ACHN (cell line): ENCODE measurements at regions not wholly inside any gene's neighbourhood (a gene's known extent, or its start where the extent isn't known, plus 50 kb on each side); places are given as distances from the start of the nearest gene placed in this dataset.
A peak's percentile ranks its signal among the peaks of the same experiment; 100 is the strongest.
"Not testable (repeated sequence)": the region's sequence is repeated elsewhere in the genome, so short reads cannot be mapped to it uniquely, and the experiment has no call there.

Experiments
- DNase-seq: peaks from one replicate; pipeline ENCODE4 v3.0.0-alpha.2; 2015
- in situ Hi-C: cut with HindIII; loops from 2 replicates; pipeline ENCODE4 v1.10.0; 2017; ENCODE audit warnings: low sequenced_read_pairs, low pct_ligation_motif_present, low pct_unique_long_range_greater_than_20kb

DNA sequence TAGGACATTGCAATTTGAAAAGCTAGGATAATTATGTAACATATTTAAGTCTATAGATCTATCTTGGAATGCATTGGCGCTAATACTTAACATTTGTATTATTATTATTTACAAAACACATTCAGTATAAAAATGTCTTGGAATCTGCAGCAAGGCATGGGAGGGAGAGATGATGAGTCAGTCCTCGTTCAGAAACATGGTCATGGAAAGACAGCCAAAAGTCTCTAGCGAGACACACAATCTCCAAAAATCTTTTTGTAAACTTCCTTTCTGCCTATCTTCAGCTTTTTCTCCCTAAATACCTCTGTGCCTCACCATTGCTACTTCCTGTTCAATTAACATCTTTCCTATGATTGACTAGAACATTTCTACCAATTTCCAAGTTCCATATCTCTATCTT lies 188.4 kb upstream of the CACNA2D1 start:
- in situ Hi-C loops, result no loop called here
- DNase-seq, result no peak

DNA sequence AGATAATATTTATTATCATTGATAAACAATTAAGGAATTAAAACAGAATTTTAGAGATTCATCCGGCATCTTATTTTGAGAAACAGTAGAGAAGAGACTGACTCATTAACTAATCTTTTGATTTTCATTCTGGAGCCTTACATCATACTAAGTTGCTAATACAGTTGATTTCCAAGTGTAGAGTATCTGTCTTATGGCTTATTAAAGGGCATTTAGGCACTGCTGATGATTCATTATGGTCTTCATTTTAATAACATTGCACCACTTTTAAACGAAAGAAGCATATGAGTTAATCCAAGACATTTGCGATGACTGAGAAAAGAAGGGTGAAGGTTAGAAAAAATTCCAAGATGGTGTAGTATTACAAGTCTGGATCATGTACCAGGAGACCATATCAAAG lies 186.0 kb upstream of the CACNA2D1 start:
- no peak for DNase-seq
- in situ Hi-C loops, result no loop called here

DNA sequence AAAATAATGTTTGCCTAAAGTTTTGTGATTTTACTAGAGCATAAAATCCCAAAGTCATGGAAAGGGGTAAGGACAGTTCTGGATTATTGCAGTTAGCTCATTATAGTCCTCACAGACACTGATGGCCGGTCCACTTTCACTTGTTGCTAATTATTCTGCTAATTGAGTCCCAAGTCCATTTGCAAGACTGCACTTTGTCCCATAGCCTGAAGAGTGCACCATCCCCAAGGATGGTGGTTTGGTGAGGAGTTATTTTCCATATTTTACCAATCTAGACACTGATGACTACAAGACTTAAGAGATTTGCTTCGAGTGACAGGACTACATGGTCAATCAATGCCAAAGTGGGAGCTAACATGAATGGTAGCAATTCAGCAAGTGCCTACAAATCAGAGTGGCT lies 181.8 kb upstream of the CACNA2D1 start:
- in situ Hi-C loops, result no loop called here
- no peak for DNase-seq

DNA sequence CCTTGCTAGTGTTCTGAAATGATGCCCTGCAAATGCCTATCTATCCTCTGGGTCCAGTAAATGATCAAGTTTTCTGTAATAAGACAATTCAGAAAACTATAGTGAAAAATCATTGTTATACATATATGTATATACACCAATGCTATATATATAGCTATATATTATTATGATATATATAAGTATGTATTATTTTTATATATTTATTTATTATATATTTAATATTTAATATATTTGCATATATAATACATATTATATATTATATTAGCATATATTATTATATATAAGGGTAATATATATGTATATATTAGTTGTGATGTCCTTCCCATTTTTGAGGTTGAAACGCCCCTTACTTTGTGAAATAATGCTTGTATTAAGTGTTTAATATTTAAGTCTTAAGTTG lies 181.4 kb upstream of the CACNA2D1 start:
- no peak for DNase-seq
- in situ Hi-C loops, result loop anchor here (25.0 kb wide), 1 partner anchor 1138 kb away; no protein-coding TSS in a partner anchor

DNA sequence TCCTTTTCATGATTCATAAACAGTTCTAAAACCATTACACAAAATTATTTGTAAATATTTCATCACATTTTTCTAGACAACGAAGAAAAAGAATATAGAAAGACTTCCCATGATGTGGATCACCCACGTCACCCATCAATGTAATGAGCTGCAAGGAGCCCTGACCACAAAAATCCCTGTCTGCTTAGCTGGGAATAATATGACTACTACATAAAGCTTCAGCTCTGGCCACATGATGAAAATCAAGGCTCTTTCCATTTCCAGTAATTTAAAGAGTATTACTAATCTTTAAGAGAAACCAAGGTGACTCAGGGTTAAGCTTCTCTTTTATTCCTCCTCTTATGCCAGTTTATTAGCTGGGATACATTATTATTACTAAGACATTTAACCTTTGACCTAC lies 180.8 kb upstream of the CACNA2D1 start:
- in situ Hi-C loops, result loop anchor here (25.0 kb wide), 1 partner anchor 1137 kb away; no protein-coding TSS in a partner anchor

DNA sequence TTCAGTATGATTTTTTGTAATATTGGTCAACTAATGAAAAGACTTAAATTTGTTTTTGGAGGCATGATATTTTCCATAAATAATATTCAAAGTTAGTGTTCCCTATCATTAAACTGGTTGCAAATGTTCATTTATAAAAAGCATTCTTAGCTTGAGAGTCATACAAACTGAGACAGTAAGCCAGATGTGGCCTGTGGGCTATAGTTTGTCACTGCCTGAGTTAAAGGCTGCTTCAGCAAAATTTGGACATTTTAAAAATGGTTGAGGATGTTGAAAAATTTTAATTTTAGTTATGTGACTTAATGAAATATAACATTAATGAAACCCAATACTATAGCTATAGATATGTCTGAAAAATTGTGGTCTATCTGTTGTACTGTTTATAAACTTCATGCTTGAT lies 180.2 kb upstream of the CACNA2D1 start:
- in situ Hi-C loops, result loop anchor here (25.0 kb wide), 1 partner anchor 1137 kb away; no protein-coding TSS in a partner anchor
- no peak for DNase-seq

More for the DNA sequence above, 180.8 kb upstream of the CACNA2D1 start:
- DNase-seq, result no peak

DNA sequence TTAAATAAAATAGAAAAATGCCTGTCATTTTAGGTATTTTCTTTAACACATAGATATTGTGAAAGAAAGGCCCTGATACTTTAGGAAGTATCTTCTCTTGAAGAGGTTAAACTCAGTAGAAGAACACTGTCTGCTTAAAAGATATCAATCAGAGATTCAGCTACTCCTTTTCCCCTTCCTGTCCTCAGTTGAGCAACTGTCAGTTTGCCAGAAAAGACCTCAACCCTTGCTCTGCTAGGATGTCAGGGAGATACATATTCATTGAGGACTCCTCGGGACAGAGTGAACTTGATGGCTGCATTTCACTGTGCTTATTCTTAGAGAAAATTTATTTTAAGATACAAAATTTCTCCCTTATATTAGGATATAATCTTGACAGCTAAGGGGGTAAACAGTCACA lies 173.6 kb upstream of the CACNA2D1 start:
- in situ Hi-C loops, result loop anchor here (25.0 kb wide), 1 partner anchor 1130 kb away; no protein-coding TSS in a partner anchor
- no peak for DNase-seq

DNA sequence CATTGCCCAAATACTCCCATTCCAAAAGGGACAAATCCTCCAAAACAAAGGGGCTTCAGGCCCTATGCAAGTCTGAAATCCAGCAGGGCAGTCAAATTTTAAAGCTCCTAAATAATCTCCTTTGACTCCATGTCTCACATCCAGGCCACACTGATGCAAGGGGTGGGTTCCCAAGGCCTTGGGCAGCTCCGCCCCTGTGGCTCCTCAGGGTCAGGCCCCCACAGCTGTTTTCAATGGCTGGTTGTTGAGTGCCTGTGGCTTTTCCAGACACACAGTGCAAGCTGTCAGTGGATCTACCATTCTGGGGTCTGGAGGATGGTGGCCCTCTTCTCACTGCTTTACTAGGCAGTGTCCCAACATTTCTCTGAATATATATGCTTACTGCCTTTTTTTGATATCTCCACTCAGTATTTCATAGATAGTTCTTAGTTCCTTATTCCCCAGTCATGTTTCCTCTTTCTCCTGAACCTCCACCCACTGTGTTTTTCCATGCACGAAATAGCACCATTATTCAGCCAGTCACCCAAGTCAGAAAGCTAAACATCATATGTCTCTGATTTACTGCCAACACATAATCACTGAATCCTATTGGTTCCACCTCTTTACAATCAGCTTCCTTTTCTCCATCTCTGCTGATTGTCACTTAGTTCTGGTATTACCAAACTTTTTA lies 172.6 kb upstream of the CACNA2D1 start:
- in situ Hi-C loops, result loop anchor here (25.0 kb wide), 1 partner anchor 1129 kb away; no protein-coding TSS in a partner anchor
- DNase-seq, result no peak

DNA sequence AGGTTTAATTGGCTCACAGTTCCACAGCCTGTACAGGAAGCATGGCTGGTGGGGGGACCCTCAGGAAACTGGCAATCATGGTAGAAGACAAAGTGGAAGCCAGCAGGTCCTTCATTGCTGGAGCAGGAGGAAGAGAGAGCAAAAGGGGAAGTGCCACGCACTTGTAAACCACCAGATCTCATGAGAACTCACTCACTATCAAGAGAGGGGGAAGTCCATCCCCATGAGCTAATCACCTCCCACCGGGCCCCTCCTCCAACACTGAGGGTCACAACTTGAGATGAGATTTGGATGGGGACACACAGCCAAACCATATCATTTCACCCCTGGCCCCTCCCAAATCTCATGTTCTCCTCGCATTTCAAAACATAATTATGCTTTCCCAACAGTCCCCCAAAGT lies 171.9 kb upstream of the CACNA2D1 start:
- DNase-seq, result no peak
- in situ Hi-C loops, result loop anchor here (25.0 kb wide), 1 partner anchor 1128 kb away; no protein-coding TSS in a partner anchor

DNA sequence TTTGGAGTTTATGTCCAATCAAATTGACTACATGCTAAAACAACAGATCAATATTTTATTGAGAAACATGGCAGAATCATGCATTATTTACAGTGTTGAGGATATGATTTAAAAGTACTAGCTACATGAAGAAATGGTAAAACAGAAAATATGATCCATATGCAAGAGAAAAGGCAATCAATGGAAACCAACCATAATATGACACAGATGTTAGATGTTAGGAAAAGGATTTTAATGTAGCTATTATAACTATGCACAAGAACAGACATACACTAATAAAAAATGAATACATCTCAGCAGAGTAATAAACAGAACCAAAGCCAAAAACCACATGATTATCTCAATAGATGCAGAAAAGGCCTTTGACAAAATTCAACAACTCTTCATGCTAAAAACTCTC lies 166.2 kb upstream of the CACNA2D1 start:
- no peak for DNase-seq
- in situ Hi-C loops, result loop anchor here (25.0 kb wide), 1 partner anchor 1122 kb away; no protein-coding TSS in a partner anchor

DNA sequence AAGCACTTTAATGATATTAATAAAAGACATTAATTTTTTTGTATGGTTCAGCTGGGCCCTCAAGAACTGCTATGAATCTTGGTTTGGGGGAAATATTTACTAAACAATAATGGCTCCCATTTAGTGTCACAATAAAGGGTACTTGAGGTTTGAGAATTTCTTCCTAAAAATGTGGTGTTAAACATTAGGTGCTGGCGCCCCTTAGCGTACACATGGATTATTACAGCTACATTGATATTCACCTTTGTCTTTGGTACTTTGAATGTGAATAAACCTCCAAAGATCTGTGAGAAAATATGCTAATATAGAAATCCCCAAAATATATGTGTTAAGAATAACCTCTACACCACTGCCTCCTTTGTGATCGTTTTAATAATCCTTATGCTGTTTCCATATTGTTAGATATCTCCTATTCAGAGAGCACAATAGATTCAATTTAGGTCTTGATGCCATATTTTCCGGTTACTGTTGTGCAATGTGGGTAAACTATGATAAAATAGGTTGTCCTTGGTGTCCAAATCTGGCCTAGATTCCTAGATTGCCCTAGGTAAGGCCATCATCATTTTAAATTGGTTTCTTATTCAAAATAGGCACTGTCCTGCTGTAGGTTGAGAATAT lies 161.8 kb upstream of the CACNA2D1 start:
- in situ Hi-C loops, result loop anchor here (25.0 kb wide), 1 partner anchor 1118 kb away; no protein-coding TSS in a partner anchor
- DNase-seq, result peak; percentile 59

DNA sequence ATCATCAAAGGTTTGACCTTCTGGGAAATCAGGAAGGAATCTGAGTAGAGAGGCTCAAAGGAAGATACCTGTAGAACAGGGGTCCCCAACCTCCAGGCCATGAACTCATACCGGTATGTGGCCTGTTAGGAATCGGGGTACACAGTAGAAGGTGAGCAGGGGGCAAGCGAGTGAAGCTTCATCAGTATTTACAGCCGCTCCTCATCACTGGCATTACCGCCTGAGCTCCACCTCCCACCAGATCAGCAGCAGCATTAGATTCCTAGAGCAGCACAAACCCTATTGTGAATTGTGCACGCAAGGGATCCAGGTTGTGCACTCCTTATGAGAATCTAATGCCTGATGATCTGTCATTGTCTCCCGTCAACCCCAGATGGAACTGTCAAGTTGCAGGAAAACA lies 158.5 kb upstream of the CACNA2D1 start:
- no peak for DNase-seq
- in situ Hi-C loops, result loop anchor here (25.0 kb wide), 1 partner anchor 1115 kb away; no protein-coding TSS in a partner anchor

DNA sequence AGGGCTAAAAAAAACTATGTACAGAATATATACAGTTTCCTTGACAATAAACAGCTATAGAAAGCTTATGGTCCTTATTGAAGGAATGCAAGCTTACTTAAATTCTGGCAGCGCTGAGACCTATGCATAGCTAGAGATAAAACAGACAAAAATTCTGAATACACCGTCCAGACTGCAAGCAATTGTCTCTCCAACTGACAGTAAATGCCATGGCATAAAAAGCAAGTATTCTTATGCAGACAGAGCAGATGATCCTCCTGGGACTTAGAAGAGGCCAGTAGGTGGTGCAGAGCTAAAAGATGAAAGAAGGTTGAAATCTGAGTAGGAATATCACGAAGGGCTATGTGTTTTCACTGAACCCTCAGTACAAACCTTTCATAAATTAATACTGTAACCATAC lies 157.0 kb upstream of the CACNA2D1 start:
- no peak for DNase-seq
- in situ Hi-C loops, result loop anchor here (25.0 kb wide), 1 partner anchor 1113 kb away; no protein-coding TSS in a partner anchor

DNA sequence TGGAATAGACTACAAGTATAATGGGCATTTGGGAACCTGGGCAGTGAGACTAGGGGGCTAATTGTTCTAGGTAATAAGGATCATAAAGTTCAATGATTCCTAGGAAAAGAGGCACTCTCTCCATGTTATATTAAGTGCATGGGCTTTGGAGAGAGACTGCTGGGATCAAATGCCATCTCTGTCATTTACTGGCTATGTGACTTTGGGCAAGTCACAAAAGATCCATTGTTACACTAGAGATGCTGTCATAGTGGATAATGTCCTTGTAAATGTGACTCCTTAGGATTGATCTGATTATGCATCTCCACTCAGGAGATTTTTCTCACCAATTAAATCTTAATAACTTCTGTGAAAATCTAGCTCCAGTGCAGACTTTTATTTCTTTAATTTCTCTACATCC lies 156.3 kb upstream of the CACNA2D1 start:
- in situ Hi-C loops, result loop anchor here (25.0 kb wide), 1 partner anchor 1113 kb away; no protein-coding TSS in a partner anchor
- DNase-seq, result no peak

DNA sequence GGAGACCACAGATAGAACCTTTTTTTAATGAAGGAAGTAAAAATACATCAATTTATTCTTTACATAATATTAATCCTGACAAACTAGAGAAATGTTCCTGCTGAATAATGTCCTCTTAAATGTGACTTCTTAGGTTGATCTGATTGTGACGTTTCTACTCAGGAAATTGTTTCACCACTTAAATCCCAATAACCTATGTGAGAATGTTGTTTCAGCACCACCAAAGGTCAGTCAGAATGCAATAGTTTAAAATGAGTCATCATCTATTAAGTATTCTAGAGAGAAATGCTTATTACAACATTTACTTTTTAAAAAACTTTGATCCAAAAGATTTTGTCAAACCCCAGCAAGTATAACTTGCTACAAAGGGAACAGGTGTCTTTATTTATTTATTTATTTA lies 155.4 kb upstream of the CACNA2D1 start:
- in situ Hi-C loops, result no loop called here
- no peak for DNase-seq

DNA sequence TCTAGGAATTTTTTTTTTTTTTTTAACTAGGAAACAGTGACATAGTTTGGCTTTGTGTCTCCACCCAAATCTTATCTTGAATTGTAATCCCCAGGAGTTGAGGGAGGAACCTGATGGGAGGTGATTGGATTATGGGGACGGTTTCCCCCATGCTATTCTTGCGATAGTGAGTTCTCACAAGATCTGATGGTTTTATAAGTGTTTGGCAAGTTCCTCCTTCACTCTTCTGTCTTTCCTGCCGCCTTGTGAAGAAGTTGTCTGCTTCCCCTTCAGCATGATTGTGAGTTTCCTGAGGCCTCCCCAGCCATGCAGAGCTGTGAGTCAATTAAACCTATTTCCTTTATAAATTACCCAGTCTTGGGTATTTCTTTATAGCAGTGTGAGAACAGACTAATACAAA lies 152.2 kb upstream of the CACNA2D1 start:
- DNase-seq, in situ Hi-C loops: not testable (repeated sequence)

DNA sequence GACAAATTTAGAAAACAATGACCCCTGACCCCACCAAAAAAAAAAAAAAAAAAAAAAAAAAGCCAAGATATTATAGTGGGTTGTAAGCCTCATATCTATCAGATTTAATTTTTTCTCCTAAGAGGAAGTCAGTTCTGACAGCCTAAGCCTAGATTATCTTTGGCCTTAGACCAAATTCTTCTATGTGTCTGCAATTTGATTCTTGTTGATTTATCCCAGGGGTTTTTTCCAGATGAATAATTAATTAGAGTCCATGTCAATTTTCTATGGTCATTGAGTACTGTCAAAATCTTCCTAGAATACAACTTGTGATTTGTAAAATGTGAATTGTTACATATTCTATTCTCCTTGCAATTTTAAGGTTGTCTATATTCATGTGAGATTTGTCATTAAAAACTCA lies 151.6 kb upstream of the CACNA2D1 start:
- no peak for DNase-seq
- in situ Hi-C loops, result no loop called here

DNA sequence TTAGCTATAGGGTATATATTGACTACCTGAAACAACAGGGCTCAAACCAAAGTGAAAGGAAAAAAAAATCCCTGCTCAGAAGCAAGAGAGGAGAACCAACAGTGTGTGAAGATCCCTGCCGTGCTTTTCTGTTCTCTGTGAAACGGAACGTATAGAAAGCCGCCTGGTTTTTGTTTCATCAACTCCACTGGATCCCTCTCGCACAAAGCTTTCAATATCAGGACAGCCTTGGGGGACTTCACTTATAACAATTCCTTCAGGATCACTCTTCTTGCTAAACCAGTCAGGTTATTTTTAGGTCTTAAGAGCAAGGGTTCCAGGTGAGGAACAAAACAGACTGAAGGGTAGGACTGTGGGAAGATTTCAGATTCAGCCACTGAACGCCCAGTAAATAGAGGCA lies 151.1 kb upstream of the CACNA2D1 start:
- no peak for DNase-seq
- in situ Hi-C loops, result no loop called here

DNA sequence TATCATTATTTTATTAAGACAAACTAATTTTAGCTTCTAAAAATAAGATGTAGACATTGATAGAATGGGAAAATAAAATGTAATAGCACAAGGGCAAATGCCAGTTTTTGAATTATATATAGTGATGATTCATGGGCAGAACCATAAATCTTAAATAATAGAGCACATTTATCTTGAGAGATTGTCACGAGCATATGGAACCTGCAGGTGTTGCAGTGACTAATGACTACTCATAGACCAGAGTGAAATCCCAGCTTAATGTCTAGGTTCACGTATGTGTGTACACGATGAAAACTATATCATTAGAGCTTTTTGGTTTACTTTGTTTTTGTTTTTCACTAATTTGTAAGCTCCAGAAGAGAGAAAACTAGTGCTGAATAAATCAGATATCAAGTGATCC lies 150.2 kb upstream of the CACNA2D1 start:
- in situ Hi-C loops, result no loop called here
- no peak for DNase-seq

DNA sequence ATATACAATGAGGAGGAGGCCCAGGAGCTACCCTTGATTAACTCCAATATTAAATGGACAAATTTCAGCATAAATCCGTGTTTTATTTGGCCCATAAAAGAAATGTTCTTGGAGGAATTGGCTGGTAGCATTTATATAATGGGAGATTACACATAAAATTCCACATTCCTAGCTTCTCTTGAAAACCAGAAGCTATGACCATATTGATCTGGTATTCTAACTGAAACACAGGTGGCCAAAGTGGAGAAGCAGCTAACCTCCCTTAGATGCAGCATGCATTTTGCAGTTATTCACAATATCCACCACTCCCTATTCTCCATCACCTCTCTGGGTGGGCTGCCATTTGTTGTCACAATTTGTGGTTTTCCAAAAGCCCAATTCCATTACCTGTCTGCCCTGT lies 148.8 kb upstream of the CACNA2D1 start:
- in situ Hi-C loops, result no loop called here
- DNase-seq, result no peak
